ENCODE measurements at regions not wholly inside any gene's neighbourhood (a gene's known extent, or its start where the extent isn't known, plus 50 kb on each side); places are given as distances from the start of the nearest gene placed in this dataset.

DNA sequence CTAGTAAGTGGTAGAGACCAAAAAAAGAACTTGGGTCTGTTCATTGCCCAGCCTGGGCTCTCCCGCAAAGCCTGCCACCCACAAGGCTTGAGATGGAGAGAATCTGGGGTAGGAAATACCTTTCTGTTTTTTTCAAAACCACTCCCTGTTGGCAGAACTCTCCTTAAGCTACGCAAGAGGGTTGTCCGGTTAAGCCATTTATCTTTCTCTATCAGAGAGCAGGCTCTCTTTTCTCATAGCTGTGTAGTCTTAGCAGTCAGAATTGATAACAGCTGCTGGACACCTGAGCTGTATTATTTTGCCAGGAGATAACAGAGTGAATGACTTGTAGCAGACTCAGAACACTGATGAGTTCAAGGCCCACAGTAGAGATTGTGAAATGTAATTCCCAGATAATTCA is 1088.1 kb downstream of the TSN start:
- no peaks in the 10 kb centered on the region for H3K9me3 ChIP-seq (ENCODE audit: insufficient read depth, low read length)
- H3K36me3 ChIP-seq (replicated peaks; ENCODE audit: low read depth, low read length) = no peaks in the 10 kb centered on the region
- H4K20me1 ChIP-seq (ENCODE audit: insufficient read depth, low read length) = no peaks in the 10 kb centered on the region
- H3K79me2 ChIP-seq (ENCODE audit: low read length) = no peaks in the 10 kb centered on the region
- no peak overlapping the region for H3K27ac ChIP-seq (ENCODE audit: low read length)
- no peak overlapping the region for H3K4me2 ChIP-seq (ENCODE audit: low read length)
- no peaks in the 10 kb centered on the region for H3K4me1 ChIP-seq (ENCODE audit: low read length)
- TF ChIP-seq, protein P1, sequence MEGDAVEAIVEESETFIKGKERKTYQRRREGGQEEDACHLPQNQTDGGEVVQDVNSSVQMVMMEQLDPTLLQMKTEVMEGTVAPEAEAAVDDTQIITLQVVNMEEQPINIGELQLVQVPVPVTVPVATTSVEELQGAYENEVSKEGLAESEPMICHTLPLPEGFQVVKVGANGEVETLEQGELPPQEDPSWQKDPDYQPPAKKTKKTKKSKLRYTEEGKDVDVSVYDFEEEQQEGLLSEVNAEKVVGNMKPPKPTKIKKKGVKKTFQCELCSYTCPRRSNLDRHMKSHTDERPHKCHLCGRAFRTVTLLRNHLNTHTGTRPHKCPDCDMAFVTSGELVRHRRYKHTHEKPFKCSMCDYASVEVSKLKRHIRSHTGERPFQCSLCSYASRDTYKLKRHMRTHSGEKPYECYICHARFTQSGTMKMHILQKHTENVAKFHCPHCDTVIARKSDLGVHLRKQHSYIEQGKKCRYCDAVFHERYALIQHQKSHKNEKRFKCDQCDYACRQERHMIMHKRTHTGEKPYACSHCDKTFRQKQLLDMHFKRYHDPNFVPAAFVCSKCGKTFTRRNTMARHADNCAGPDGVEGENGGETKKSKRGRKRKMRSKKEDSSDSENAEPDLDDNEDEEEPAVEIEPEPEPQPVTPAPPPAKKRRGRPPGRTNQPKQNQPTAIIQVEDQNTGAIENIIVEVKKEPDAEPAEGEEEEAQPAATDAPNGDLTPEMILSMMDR (IDR thresholded peaks at IDR 0.05; ENCODE audit: low read depth, low read length) = no peak
- no peak for TF ChIP-seq EZH2phosphoT487 (IDR thresholded peaks at IDR 0.05; ENCODE audit: low read depth)
- H3K4me3 ChIP-seq (ENCODE audit: low read length) = no peak overlapping the region
- no peaks in the 10 kb centered on the region for H3K27me3 ChIP-seq (ENCODE audit: low read depth, low read length)
- H2AFZ ChIP-seq (ENCODE audit: low read depth, low read length) = no peak overlapping the region; the same call in 1 of the 2 replicates
- no peak overlapping the region for H3K9ac ChIP-seq (ENCODE audit: low read length)

DNA sequence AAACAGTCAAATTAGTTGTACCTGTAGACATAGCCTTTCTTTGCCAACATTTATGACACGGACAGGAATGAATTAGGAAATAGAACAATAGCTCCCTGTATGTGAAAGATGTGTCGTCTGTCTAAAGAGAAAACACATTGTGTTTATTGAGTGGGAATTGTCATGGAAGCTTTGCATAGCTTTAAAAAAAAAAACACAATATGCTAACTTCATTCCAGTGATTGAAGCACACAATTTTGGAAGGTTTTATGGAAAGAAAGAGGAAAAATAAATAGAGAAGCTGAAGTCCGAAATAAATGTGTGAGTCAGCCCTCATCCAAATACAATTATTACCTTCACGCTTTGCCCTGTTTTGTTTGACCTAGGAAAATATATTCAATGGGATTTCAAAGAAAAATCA is 1095.7 kb downstream of the TSN start:
- Histone ChIP-seq H3K4me3 (ENCODE audit: low read length) (no peak overlapping the region), H3K9ac (ENCODE audit: low read length) (no peak overlapping the region), H3K4me1 (ENCODE audit: low read length) (no peaks in the 10 kb centered on the region), H3K27me3 (ENCODE audit: low read depth, low read length) (no peaks in the 10 kb centered on the region), H2AFZ (ENCODE audit: low read depth, low read length) (no peak overlapping the region), H3K9me3 (ENCODE audit: insufficient read depth, low read length) (no peaks in the 10 kb centered on the region), H3K36me3 (replicated peaks; ENCODE audit: low read depth, low read length) (no peaks in the 10 kb centered on the region), H4K20me1 (ENCODE audit: insufficient read depth, low read length) (no peaks in the 10 kb centered on the region), H3K4me2 (ENCODE audit: low read length) (no peak overlapping the region), H3K27ac (ENCODE audit: low read length) (no peak overlapping the region), H3K79me2 (ENCODE audit: low read length) (no peaks in the 10 kb centered on the region)
- TF ChIP-seq, protein P1 (IDR thresholded peaks at IDR 0.05; ENCODE audit: low read depth, low read length) = no peak
- no peak for TF ChIP-seq EZH2phosphoT487 (IDR thresholded peaks at IDR 0.05; ENCODE audit: low read depth)

- Histone ChIP-seq H3K27ac (ENCODE audit: low read length) (no peak overlapping the region), H3K9me3 (ENCODE audit: insufficient read depth, low read length) (no peaks in the 10 kb centered on the region), H3K27me3 (ENCODE audit: low read depth, low read length) (no peaks in the 10 kb centered on the region), H3K79me2 (ENCODE audit: low read length) (no peaks in the 10 kb centered on the region), H3K36me3 (replicated peaks; ENCODE audit: low read depth, low read length) (no peaks in the 10 kb centered on the region), H3K4me1 (ENCODE audit: low read length) (no peaks in the 10 kb centered on the region), H3K4me3 (ENCODE audit: low read length) (no peak overlapping the region), H3K4me2 (ENCODE audit: low read length) (no peak overlapping the region), H2AFZ (ENCODE audit: low read depth, low read length) (no peak overlapping the region), H4K20me1 (ENCODE audit: insufficient read depth, low read length) (no peaks in the 10 kb centered on the region), H3K9ac (ENCODE audit: low read length) (no peak overlapping the region)
- TF ChIP-seq, protein P1 (IDR thresholded peaks at IDR 0.05; ENCODE audit: low read depth, low read length) = no peak
- TF ChIP-seq EZH2phosphoT487 (IDR thresholded peaks at IDR 0.05; ENCODE audit: low read depth) = no peak
Measured at GRCh38 chr2:122851972-122852531, 1096.6 kb downstream of the TSN start.

- H2AFZ ChIP-seq (ENCODE audit: low read depth, low read length) = no peak overlapping the region
- no peak for TF ChIP-seq EZH2phosphoT487 (IDR thresholded peaks at IDR 0.05; ENCODE audit: low read depth)
- TF ChIP-seq, protein P1 (IDR thresholded peaks at IDR 0.05; ENCODE audit: low read depth, low read length) = no peak
Measured at GRCh38 chr2:122856696-122857095, 1101.2 kb downstream of the TSN start.

More at GRCh38 chr2:122856696-122857095, 1101.2 kb downstream of the TSN start:
- Histone ChIP-seq H3K9me3 (ENCODE audit: insufficient read depth, low read length) (no peaks in the 10 kb centered on the region), H3K36me3 (replicated peaks; ENCODE audit: low read depth, low read length) (no peaks in the 10 kb centered on the region), H3K4me2 (ENCODE audit: low read length) (no peak overlapping the region), H3K27ac (ENCODE audit: low read length) (no peak overlapping the region), H3K9ac (ENCODE audit: low read length) (no peak overlapping the region), H4K20me1 (ENCODE audit: insufficient read depth, low read length) (no peaks in the 10 kb centered on the region), H3K27me3 (ENCODE audit: low read depth, low read length) (no peaks in the 10 kb centered on the region), H3K4me3 (ENCODE audit: low read length) (no peak overlapping the region), H3K4me1 (ENCODE audit: low read length) (peaks cover 9% of the 10 kb centered on the region), H3K79me2 (ENCODE audit: low read length) (no peaks in the 10 kb centered on the region)

Data from OCI-LY3 (cell line).